ENCODE measurements at regions not wholly inside any gene's neighbourhood (a gene's known extent, or its start where the extent isn't known, plus 50 kb on each side); places are given as distances from the start of the nearest gene placed in this dataset.

GRCh38 chr3:20352546-20353179 lies 166.7 kb upstream of the SGO1 start:
- TF ChIP-seq EZH2 (IDR thresholded peaks at IDR 0.05; ENCODE audit: low read length, missing control alignments): no peak
- no peak for TF ChIP-seq CTCF (conservative IDR thresholded peaks at IDR 0.05 in 1 of 2, IDR thresholded peaks at IDR 0.05 in 1 of 2; ENCODE audit: low read depth in 1 of 2, low read length in 2 of 2)

Data from fibroblast of lung (primary cell).